ENCODE measurements at regions not wholly inside any gene's neighbourhood (a gene's known extent, or its start where the extent isn't known, plus 50 kb on each side); places are given as distances from the start of the nearest gene placed in this dataset.

DNA sequence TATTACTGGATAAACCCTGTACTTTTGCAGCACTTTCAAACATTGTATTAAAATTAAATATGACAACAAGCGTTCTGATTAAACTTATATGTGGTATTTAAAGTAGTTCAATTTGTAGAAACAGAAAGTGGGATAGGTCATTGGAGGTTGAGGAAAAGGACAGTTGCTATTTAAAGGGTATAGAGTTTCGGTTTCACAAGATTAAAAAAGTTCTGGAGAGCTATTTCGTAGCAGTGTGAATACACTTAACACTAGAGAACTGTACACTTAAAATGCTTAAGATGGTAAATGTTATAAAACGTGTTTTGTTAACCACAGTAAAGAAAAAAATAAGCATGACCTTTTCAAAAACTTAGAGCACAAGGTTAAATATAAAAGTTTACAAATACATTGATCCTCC lies 382.1 kb downstream of the BRINP1 start:
- DNase-seq = no peak

DNA sequence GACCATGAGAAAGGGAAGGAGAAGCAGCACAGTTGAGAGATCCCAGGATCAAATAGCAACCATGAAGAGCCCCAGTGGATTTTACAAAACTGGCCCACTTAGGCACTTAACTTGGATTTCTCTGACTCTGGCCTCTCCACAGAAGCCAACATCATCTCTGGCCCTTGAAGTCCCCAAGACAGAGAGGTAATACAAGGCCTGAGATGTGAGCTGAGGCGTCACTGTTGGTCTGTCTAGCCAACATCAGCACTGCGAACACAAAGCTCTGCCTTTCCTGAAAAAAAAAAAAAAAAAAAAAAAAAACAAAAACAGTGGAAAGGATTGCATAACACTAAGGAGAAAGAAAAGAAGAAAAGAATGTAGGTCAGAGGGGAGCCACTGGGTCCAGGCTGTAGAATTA lies 378.3 kb downstream of the BRINP1 start:
- DNase-seq = no peak

DNA sequence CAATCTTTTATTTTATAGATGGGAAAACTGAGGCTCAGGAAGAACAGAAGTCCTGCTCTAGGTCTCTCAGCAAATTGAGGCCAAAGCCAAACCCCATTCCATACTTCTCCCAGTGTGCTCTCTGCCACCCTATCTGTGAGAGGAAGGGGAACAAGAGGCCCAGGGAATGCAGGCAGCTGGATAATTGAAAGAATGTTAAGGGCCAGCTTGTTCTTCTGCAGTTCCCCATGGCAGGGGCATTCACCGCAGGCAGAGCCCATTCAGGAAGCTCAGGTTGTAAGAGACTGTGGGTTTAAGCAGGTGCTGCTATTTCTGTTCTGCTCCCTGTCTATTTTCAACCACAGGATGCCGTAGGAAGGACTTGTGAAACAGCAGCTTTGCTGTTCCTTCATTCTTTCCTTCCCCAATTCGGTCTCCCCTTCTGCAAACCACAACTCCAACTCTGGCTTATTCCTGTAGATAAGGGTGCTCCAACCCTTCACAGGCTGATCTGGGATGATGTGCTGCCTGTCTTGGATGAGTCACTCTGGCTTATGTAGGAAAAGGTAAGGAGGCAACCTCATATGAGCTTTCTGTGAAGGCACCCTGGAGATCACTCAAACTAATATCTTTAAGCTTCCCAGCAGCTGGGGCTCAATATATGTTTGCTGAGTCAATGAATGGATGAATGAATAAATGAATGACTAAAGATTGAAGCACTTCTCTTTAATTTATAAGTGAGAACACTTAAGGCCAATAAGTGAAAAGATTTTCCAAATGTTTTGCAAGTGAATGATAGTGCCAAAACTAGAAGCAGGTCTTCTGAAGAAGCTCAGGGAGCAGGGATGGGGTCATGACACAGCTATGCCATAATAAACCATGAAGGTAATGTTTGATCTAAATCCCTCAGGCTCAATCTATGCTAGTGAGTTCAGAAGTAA lies 377.6 kb downstream of the BRINP1 start:
- no peak for DNase-seq

DNA sequence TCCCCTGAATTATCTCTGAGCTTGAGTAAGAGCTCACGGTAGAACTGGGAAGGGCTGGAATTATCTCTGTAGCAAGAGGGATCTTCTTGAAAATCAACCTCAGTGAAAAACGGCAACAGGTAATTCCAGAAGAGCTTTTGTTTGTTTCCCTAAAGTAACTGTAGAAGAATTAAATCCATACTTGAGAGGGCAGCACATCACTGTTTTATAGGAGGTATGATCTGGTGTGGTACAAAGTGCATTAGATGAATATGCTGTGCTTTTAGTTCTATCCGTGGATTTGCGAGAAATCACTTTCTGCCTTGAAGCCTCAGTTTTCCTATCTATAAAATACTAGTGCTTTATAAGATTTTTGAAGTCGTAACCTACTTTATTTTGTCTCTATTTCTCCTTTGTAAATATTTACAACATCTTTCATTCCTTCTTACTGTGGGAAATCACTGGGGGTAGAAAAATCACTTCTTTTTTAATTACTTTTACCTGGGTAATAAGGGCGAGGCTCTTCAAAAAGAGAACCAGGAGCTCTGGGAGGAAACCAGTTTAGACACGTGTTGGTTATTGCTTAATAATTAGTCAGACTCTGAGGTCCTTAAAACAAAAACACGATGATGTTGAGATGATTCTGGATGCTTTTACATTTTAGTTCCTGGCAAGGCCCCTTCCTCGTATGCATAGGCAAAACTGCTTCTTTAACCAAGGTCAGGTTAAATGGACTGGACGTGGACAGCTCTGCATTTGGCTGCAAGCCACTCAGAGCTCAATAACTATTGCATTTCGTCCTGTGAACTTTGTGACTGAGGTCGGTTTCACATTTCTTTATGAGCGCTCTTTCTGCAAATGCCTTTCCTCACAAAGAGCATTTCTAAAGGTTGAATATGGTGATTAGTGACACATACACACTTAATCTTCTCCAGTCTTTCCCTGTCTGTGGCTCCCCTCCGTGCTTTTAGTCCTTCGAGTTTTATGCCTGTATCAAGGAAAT lies 376.1 kb downstream of the BRINP1 start:
- no peak for DNase-seq

DNA sequence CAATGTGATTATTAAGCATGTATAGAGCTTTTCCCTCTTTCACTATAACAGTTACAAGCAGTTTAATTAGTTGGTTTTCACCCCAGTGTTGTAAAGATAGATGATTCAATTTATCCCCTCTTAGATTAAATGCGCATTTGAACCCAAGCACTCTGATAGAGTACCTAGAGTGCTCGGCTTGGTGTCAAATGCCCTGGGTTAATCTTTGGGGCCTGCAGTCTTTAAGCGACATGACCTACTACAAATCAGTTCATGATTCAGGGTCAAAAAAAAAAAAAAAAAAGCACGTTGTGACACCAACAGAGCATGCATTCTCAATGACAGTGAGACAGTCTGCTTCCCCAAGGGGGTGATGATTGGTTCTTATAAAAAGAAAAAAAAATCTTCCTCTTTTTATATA lies 375.3 kb downstream of the BRINP1 start:
- no peak for DNase-seq

DNA sequence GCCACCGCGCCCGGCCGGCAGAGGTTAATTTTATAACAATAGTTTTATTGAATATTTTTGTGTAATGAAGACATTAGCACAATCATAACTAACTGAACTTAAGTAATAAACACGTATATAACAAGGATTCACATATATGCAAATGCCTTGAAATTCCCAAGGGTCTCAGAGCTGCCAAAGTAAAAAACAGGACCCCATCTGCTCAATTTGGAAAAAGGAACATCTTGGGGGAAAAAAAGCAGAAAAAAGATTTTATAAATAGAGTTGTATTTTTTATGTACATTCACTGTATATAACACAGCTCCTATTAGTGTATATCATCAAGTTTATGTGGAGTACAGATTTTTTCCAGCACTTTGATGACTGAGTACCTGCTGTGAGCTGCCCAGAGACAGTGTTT lies 366.7 kb downstream of the BRINP1 start:
- DNase-seq = no peak

DNA sequence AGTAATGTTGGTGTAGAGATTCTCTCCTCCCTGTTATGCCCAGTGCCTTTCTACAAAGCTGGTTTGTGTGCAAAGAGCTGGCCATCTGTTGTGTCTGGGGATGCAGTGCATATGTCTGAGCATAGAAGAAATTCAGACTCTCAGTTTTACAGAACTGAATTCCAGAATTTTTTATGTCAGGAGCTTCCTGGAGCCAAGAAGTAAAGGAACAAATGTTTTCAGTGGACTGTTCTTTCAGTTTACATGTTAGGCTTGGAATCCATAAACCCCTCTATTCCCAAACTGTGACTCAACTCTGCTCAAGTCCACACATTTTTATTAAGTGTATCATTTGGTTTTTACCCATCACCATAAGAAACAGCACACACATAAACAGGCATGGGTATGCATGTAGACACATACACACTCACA lies 366.0 kb downstream of the BRINP1 start:
- DNase-seq = no peak

DNA sequence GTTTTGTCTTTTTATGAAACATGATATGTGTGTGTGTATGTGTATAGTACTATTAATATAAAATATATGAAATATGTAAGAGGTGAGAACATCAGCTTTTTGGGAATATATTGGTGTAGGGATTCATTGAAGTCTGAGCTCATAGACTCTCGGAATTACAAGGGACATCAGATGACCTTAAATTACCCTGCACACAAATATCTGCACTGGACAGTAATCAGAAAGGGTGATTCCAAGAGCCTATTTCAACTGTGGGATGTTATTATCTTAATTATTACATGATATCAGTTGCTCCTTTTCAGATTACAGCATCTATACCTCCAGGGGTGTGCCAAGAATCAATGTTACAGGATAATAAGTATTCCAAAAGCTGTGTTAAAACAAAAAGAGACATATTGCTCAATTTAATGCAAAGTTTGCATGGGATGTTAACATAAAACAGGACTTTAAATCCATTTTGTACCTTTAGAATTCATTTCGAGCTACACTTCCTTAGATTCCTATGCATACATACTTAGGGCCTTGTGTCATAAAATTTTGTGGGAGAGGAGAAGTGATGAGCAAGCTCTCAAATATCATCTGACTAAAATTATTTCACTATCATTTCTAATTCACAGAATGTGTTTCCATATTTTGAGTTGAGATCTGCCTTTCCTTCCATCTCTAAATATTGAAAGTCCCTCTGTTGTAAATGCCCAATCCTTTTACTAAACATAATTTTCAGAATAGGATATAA lies 365.2 kb downstream of the BRINP1 start:
- no peak for DNase-seq

DNA sequence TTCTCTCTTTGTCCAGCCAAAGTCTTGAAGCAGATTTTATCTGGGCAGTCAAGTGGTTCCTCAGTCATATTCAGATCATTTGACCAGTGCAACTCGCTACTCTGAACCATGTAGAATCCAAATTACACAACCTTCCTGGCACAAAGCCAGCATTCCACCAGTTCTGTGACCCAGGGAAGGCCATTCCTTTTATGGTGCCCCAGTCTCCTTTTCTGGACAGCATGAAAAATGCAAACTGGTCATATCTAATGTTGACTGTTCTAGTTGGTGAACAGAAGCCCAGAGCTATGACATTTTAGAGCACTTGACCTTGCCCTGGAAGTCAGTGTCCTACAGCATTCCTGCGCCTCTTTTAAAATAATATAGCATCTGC lies 364.6 kb downstream of the BRINP1 start:
- no peak for DNase-seq

DNA sequence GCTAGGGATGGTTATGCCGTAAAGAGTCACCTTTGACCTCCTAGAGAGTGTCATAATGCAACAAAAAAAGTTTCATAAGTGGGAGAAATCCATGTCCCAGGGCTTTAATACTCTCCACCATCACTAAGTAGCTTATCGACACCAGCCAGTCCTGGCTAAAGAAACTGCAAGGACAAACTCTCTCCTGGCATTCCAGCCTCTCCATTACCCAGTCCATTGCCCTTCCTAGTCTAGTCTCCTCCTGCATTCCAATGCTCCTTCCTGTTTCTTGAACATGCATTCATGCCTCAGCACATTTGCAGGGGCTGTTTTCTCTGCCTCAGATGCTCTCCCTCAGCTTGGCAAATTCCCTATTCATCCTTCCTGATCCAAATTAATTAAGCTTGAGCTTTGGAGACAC lies 364.1 kb downstream of the BRINP1 start:
- DNase-seq = no peak

DNA sequence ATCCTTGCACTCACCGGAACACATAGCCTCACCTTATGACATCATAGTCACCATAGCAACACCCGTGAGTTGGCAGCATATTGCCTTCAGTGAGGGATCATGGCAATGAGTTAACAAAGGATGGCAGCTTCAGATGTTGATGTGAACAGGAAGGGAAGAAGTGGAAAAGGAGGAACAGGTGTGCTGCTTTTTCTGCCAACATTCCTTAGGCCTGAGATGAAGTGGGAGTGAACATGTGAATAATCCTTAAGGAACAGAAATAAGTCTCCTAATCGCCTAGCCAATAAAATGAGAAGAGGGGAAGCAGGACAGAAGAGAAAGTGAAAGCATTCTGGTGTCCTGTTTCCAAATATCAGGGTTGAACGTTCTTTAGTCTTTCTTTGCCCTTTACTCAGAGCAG lies 360.0 kb downstream of the BRINP1 start:
- no peak for DNase-seq

DNA sequence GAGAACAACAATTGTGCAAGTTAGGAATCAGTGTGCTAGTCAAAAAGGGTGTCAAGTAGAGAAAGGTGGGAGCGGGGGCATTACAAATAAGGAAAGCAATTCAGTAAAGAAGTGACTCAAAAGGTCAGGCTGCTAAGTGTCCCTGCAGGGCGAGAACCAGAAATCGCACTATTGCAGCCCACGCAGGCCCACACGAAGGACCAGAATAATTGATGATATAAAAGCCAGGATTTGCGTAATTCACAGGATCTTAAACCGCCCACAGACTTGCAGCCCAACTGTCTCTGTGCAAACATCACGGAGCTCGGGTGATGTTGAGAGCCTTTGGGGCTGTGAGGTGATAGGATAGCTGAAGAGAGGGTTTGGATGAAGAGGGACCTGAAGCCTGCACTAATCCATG lies 349.0 kb downstream of the BRINP1 start:
- DNase-seq = no peak

DNA sequence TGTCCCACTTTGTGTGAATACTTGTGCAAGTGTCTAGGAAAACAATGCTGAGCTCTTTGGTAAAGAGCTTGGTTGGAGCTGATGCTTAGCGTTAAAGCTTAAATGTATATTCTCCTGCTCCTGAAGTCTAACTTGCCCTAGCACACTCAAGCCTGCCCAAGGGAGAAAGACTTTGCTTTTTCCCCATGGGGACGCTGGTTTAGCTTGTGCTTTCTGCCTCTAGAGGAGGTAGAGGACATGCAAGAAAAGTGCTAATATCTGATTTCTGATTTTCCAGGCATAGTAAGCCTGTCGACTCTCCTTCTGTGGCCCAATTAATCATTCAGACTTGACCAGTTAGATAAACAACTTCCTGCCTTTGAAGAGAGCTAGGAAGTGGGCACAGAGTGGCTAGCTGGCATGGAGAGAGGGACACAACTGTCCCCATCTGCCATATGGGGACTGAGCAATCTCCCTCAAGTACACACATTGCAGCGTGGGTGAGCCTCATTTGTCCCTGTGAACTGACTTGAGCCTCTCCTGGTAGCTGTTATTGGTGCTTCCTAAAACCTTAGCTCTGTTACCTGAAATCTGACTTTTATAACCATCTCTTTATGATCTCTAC lies 348.4 kb downstream of the BRINP1 start:
- DNase-seq = no peak

DNA sequence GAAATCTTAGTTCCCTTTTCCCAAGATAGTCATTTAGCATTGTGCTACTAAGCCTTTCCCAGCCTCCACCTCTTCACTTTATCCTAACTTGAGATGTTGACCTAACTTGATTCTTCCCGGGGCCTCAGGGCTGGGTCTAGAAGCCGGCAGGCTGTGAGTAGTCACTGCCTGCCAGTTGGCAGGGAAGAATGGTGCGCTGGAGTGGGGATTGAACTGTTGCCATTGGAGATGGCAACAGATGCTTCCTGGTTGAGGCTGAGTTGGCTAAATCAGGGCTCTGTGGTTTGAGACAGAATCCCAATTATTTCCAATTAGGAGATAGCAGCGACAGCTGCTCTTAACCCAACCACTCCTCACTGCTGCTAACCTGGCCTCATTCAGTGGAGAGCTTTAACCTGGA lies 343.1 kb downstream of the BRINP1 start:
- DNase-seq = no peak

DNA sequence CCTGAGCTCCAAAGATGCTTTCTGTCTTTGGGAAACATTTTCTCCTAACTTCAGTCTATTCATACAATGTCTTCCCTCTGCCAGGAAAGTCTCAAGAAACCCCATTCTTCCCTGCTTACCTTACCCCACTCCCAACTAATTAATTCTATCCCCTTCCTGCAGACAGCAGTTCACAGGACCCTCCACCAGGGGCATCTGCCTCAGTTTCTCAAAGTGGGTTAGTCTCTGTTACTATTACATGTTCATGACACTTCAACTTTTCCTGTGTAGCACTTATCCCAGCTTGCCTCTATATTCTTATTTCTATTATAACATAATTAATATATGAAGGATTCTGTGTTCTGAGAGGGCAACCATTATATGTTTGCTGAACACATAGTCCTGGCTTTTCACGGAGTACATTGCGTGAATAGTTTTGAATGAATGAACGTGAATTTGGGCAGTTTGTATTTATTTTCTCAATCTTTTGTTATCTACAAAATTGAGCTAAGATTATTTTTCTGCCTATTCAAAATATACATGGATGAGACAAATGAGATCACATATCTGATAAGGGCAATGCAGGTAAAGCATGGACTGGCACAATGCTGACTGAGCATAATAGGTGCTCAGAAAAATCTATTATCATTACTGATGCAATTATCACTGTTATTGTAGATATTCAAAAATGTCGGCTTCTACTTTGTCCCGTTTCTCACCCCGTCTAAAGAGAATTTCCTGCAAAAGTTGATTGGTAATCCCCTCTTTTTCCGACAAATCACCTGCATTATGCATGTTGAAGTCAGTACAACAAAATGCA lies 341.1 kb downstream of the BRINP1 start:
- no peak for DNase-seq

DNA sequence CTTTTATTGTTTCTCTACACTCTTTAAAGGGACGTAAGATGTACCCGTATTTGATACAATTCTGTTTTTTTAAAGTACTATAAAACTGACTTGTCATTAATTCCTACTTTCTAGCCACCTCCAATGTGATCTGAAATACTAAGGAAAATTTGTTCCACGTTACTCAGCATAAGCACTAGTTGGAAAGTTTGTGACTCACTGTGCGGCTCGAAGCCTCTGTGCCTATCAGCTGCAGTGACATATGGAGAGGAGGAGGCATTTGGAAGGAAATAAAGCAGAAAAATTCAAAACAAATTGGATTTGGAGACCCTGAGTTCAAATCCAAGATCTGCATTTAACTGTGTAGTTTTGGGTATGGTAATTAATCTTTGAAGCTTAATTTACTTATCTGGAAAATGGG lies 339.3 kb downstream of the BRINP1 start:
- no peak for DNase-seq

DNA sequence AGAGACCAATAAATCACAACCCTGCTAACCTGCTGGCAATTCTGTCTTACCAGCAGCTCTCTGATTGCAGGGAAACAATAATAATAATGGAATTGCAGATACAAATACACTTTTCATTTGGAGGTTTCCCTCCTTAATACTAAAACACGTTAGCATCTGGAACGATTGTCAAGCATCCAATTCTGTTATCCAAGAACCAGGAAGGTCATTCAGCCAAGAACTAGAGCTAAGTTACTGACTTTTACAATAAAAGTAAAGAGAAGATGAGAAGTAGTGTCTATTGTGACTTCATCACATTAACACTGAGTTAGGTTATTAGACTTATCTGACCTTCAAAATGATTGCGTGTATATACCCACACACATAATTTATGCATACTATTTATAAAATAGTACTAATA lies 335.6 kb downstream of the BRINP1 start:
- no peak for DNase-seq

DNA sequence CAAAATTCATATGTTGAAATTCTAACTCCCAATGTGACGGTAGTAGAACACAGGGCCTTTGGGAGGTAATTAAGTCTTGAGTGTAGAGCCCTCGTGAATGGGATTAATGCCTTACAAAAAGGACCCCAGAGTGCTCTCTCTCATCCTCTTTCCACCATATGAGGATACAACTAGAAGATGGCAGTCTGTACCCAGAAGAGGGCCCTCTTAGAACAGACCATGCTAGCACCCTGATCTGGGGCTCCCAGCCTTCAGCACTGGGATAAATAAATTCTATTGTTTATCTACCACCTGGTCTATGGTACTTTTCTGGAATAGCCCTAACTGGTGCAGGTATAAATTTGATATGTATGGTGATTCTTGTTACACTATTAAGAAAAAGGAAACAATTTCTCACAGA lies 332.3 kb downstream of the BRINP1 start:
- no peak for DNase-seq

DNA sequence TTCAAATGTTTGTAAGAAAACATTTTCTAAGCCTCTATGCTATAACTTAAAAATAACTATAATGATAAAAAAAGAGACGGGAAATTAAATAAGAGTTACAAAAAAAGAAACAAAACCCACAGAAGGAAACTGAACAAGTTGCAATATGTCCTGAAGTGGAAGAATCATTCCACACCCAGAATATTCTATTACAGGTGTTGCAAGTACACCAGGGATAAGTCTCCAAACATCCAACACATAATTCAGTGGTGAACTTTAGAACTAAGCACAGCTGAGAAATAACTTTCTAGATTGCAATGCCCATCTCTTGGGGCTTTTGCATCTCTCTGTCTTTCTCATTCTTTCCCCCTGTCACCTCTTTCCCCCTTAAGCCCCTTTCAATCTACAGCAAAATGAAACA lies 325.2 kb downstream of the BRINP1 start:
- no peak for DNase-seq

DNA sequence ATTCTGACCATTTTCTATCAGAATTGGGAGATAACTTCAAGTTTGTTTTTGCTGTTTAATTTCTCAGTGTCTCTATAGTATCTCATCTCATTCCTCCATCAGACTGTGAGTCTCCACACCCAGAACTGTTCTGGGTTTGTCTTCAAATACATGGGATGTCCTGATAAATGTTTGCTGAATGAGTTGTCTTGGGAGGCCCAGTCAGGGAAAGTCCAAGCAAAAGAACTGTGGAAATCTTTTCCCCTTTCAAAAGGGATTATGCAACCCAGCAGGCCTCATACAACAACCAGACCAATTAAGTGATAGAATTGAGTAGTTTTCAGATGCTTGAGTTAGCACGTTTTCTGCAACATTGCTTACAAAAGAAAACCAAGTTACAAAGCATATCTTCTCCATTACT lies 324.4 kb downstream of the BRINP1 start:
- DNase-seq = no peak

DNA sequence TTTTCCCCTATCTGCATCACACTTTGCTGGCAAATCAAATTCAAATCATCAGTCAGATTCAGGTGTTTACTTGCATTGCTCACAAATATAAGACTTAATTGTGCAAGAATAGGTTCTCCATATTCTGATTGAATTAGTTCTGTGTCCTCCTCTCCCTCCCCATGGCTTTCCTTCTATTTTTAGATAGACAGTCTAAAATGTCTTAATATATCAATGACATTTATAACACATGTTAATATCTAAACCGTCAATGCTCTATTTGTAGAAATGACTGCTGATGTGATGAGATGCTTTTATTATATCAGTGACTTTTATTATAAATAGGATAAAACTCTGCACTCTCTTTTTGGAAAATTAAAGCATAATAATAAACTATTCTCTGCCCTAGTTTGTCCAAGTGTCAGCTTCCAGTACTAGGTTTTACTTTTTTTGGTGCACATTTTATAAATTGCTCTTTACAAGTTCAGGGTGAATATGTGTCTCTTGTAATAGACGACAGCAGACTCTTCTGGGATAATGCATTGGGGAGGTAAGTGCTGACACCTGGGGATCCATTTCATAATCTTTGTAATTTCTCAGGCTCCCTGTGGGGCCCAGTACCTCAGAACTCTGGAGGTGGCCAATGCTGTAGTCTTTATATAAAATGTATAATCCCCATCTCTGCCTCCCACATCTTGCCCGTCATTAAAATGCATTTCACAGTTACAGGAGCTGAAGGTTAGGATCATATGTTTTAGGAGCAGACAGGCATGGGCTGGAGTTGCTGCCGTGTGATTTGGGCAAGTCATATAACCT lies 321.5 kb downstream of the BRINP1 start:
- no peak for DNase-seq

All from NCI-H1417 treated with DMSO at 0.1 percent for 48 hours (cell line).